ENCODE measurements at regions not wholly inside any gene's neighbourhood (a gene's known extent, or its start where the extent isn't known, plus 50 kb on each side); places are given as distances from the start of the nearest gene placed in this dataset.

DNA sequence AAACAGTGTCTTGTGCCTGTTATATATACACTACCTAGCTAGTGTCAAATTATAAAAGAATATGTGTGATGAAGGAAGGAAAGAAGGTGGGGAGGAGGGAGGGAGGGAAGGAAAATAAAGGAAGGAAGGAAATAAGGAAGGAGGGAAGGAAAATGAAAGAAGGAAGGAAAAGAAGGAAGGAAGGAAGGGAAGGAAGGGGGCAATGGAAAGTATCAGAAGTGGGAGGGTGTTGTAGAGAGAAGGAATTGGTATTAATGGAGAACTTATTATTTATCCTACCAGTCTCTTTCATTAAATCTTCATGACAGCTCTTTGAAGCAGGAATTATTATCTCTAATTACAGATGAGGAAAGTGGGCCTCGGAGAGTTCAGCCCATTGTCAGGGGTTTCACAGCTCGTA, 202.4 kb downstream of the SAMD5 start:
- no peaks in the 10 kb centered on the region for H3K36me3 ChIP-seq
- H3K4me1 ChIP-seq, result no peaks in the 10 kb centered on the region
- H3K27me3 ChIP-seq, result no peaks in the 10 kb centered on the region
- no peak for DNase-seq
- H3K4me3 ChIP-seq (ENCODE audit: low read depth, low read length), result no peak overlapping the region
- no peaks in the 10 kb centered on the region for H3K9me3 ChIP-seq
- TF ChIP-seq, protein P1, sequence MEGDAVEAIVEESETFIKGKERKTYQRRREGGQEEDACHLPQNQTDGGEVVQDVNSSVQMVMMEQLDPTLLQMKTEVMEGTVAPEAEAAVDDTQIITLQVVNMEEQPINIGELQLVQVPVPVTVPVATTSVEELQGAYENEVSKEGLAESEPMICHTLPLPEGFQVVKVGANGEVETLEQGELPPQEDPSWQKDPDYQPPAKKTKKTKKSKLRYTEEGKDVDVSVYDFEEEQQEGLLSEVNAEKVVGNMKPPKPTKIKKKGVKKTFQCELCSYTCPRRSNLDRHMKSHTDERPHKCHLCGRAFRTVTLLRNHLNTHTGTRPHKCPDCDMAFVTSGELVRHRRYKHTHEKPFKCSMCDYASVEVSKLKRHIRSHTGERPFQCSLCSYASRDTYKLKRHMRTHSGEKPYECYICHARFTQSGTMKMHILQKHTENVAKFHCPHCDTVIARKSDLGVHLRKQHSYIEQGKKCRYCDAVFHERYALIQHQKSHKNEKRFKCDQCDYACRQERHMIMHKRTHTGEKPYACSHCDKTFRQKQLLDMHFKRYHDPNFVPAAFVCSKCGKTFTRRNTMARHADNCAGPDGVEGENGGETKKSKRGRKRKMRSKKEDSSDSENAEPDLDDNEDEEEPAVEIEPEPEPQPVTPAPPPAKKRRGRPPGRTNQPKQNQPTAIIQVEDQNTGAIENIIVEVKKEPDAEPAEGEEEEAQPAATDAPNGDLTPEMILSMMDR (IDR thresholded peaks at IDR 0.05; ENCODE audit: low read depth, low read length), result no peak

GRCh38 chr6:147711476-147711875, 203.0 kb downstream of the SAMD5 start:
- TF ChIP-seq, protein P1 (IDR thresholded peaks at IDR 0.05; ENCODE audit: low read depth, low read length), result no peak
- DNase-seq, result no peak

GRCh38 chr6:147712841-147713240, 204.4 kb downstream of the SAMD5 start:
- H3K4me1 ChIP-seq, result no peaks in the 10 kb centered on the region
- no peaks in the 10 kb centered on the region for H3K36me3 ChIP-seq
- no peak overlapping the region for H3K4me3 ChIP-seq (ENCODE audit: low read depth, low read length)
- no peak for DNase-seq
- H3K9me3 ChIP-seq, result no peaks in the 10 kb centered on the region
- H3K27me3 ChIP-seq, result no peaks in the 10 kb centered on the region
- TF ChIP-seq, protein P1 (IDR thresholded peaks at IDR 0.05; ENCODE audit: low read depth, low read length), result no peak

More at GRCh38 chr6:147711476-147711875, 203.0 kb downstream of the SAMD5 start:
- Histone ChIP-seq H3K27me3 (no peaks in the 10 kb centered on the region), H3K4me1 (no peaks in the 10 kb centered on the region), H3K4me3 (ENCODE audit: low read depth, low read length) (no peak overlapping the region), H3K36me3 (no peaks in the 10 kb centered on the region), H3K9me3 (no peaks in the 10 kb centered on the region)

- Histone ChIP-seq H3K36me3 (no peaks in the 10 kb centered on the region), H3K4me3 (ENCODE audit: low read depth, low read length) (no peak overlapping the region), H3K4me1 (no peaks in the 10 kb centered on the region), H3K9me3 (no peaks in the 10 kb centered on the region), H3K27me3 (no peaks in the 10 kb centered on the region)
- no peak for DNase-seq
- TF ChIP-seq, protein P1 (IDR thresholded peaks at IDR 0.05; ENCODE audit: low read depth, low read length), result no peak
Measured at GRCh38 chr6:147715035-147715434, 206.5 kb downstream of the SAMD5 start.

DNA sequence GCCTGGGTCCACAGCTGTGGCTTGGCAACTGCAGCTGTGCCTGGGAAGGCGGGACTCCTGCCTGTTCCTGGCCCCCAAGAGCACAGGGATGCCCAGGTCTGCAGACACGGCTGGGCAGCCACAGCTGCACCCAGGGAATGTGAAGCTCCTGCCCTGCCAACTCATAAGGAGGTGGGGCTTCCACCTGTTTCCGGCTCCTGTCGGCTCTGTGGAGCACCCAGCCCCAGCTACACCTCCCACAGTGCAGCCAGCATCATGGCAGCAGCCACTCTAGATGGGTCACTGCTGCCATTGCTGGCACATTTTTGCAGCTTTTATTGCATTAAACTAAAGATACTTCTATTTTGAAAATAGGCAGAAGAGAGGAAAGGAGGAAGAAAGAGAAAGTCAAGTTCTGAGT, 207.9 kb downstream of the SAMD5 start:
- H3K27me3 ChIP-seq, result no peaks in the 10 kb centered on the region
- TF ChIP-seq, protein P1 (IDR thresholded peaks at IDR 0.05; ENCODE audit: low read depth, low read length), result no peak
- DNase-seq, result no peak
- H3K4me3 ChIP-seq (ENCODE audit: low read depth, low read length), result no peak overlapping the region
- H3K4me1 ChIP-seq, result no peaks in the 10 kb centered on the region
- no peaks in the 10 kb centered on the region for H3K9me3 ChIP-seq
- no peaks in the 10 kb centered on the region for H3K36me3 ChIP-seq

GRCh38 chr6:147717991-147718390, 209.5 kb downstream of the SAMD5 start:
- Histone ChIP-seq H3K4me3 (ENCODE audit: low read depth, low read length) (no peak overlapping the region), H3K4me1 (no peaks in the 10 kb centered on the region), H3K36me3 (no peaks in the 10 kb centered on the region), H3K9me3 (no peaks in the 10 kb centered on the region), H3K27me3 (no peaks in the 10 kb centered on the region)
- TF ChIP-seq, protein P1 (IDR thresholded peaks at IDR 0.05; ENCODE audit: low read depth, low read length), result no peak
- DNase-seq, result no peak

All from BE2C (cell line).